DND-41 (cell line): ENCODE measurements at regions not wholly inside any gene's neighbourhood (a gene's known extent, or its start where the extent isn't known, plus 50 kb on each side); places are given as distances from the start of the nearest gene placed in this dataset.

Source experiments
- ATAC-seq: fragments of 200-7000 bp; cut with Tn5 transposase; 3 replicates; pipeline ENCODE4 v1.9.1; 2021; ENCODE audit warnings: low read depth; ENCODE audit not compliant: insufficient read depth
- DNase-seq: peaks from one replicate; pipeline ENCODE4 v3.0.0-alpha.2; 2020
- H2AFZ ChIP-seq: 2 replicates; pipeline ENCODE4 v1.6.0; 2012; ENCODE audit warnings: low read depth, low read length
- H3K27ac ChIP-seq: 2 replicates; pipeline ENCODE4 v1.5.1; 2012; ENCODE audit warnings: low read length, inconsistent platforms
- H3K27me3 ChIP-seq: fragments of 200-600 bp; sonication (generic); 2 replicates; pipeline ENCODE4 v1.6.0; 2012; ENCODE audit warnings: low read length, mild to moderate bottlenecking, inconsistent platforms; ENCODE audit not compliant: insufficient read depth, poor library complexity
- H3K36me3 ChIP-seq: 2 replicates; pipeline ENCODE4 v1.5.1; 2012; ENCODE audit warnings: low read length, inconsistent platforms; ENCODE audit not compliant: insufficient read depth
- H3K4me1 ChIP-seq: 2 replicates; pipeline ENCODE4 v1.5.1; 2012; ENCODE audit warnings: mild to moderate bottlenecking, low read length; ENCODE audit not compliant: insufficient read depth
- H3K4me2 ChIP-seq: 2 replicates; pipeline ENCODE4 v1.6.0; 2012; ENCODE audit warnings: mild to moderate bottlenecking, moderate library complexity, low read length, inconsistent platforms; ENCODE audit not compliant: insufficient read depth
- H3K4me3 ChIP-seq, 2 experiments: fragments of 200-600 bp in 1 of 2; shearing (Covaris generic) in 1 of 2; 2 replicates each; pipeline ENCODE4 v1.5.1; 2012 to 2016; ENCODE audit warnings: inconsistent platforms in 2 of 2, low read length in 2 of 2, mild to moderate bottlenecking in 2 of 2, low read depth in 1 of 2, moderate library complexity in 1 of 2
- H3K79me2 ChIP-seq: 2 replicates; pipeline ENCODE4 v1.6.0; 2012; ENCODE audit warnings: low read length, inconsistent platforms; ENCODE audit not compliant: insufficient read depth
- H3K9ac ChIP-seq: 2 replicates; pipeline ENCODE4 v1.6.0; 2012; ENCODE audit warnings: low read depth, mild to moderate bottlenecking, inconsistent platforms, low read length, moderate library complexity
- H3K9me3 ChIP-seq: 2 replicates; pipeline ENCODE4 v1.5.1; 2012; ENCODE audit warnings: low read length, moderate library complexity, mild to moderate bottlenecking, inconsistent platforms; ENCODE audit not compliant: insufficient read depth, severe bottlenecking
- H4K20me1 ChIP-seq: 2 replicates; pipeline ENCODE4 v1.6.0; 2012; ENCODE audit warnings: low read length; ENCODE audit not compliant: insufficient read depth
- CTCF ChIP-seq: IDR thresholded peaks from 2 replicates; pipeline ENCODE4 v1.5.1; 2012; ENCODE audit warnings: borderline replicate concordance, low read length, moderate library complexity, mild to moderate bottlenecking; ENCODE audit not compliant: poor library complexity, severe bottlenecking; ENCODE audit errors: extremely low read depth
- EZH2 ChIP-seq: IDR thresholded peaks from 3 replicates; pipeline ENCODE4 v1.6.1; 2012; ENCODE audit warnings: borderline replicate concordance, low read depth, mild to moderate bottlenecking, moderate library complexity, low read length, inconsistent platforms; ENCODE audit not compliant: severe bottlenecking

GRCh38 chr2:8290771-8291352 lies 391.0 kb upstream of the ID2 start:
- Histone ChIP-seq H3K4me1 (no peaks in the 10 kb centered on the region), H3K27me3 (no peaks in the 10 kb centered on the region), H3K79me2 (no peaks in the 10 kb centered on the region), H3K9me3 (no peaks in the 10 kb centered on the region), H3K36me3 (no peaks in the 10 kb centered on the region), H3K4me2 (no peak overlapping the region), H4K20me1 (no peaks in the 10 kb centered on the region), H2AFZ (no peak overlapping the region), H3K27ac (no peak overlapping the region), H3K4me3 (no peak overlapping the region), H3K9ac (no peak overlapping the region)
- DNase-seq, result no peak
- no peak for ATAC-seq
- TF ChIP-seq CTCF (no peak), EZH2 (no peak)

- TF ChIP-seq EZH2 (no peak), CTCF (no peak)
- no peak overlapping the region for H3K27ac ChIP-seq
Observed at GRCh38 chr2:8296306-8296705, 385.6 kb upstream of the ID2 start.

DNA sequence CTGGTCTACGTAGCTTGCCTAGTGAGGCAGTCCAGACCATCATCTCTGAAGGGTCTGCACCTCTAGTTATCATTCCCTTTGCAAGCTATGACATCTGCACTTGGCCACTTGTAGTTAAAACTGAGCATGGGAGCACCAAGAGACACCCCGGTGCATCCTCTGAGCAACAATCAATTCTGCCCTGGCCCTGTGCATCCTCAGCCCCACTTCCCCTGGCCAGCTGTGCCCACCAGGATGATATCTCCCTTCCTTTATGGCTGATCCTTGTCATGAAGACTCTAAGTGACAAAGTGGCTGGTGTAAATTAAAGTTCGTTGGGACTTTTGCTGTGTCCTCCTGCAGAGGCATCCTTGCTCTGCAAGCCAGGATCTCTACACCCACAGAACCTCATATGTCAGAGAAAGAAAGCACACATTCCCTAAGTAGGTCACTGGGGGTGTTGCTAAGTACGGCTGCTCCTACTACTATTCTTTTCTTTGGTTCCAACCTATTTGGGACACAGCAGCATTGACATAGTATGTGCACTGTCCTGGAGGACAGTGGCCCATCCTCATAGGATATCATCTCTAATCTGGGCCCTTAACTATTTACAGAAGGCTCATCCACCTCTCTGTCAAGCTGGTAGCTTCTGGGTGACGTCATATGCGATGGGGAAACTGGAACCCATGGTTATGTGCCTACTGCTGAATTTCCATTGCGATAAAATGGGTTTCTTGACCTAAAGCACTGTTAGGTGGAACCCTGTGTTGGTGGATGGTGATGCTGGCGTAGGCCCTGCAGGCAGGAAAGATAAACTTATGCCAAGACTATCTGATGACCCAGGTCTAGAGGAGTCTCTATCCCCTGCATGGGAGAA lies 384.3 kb upstream of the ID2 start:
- H3K36me3 ChIP-seq, result no peaks in the 10 kb centered on the region
- no peak for ATAC-seq
- TF ChIP-seq EZH2 (no peak), CTCF (no peak)

More at GRCh38 chr2:8296306-8296705, 385.6 kb upstream of the ID2 start:
- no peaks in the 10 kb centered on the region for H3K27me3 ChIP-seq
- no peaks in the 10 kb centered on the region for H3K36me3 ChIP-seq
- no peak overlapping the region for H3K9ac ChIP-seq
- peaks cover 14% of the 10 kb centered on the region for H3K4me1 ChIP-seq
- no peak for DNase-seq
- no peak overlapping the region for H2AFZ ChIP-seq
- no peak overlapping the region for H3K4me2 ChIP-seq
- no peaks in the 10 kb centered on the region for H4K20me1 ChIP-seq
- ATAC-seq, result no peak
- H3K9me3 ChIP-seq, result peaks cover 6% of the 10 kb centered on the region
- no peak overlapping the region for H3K4me3 ChIP-seq
- no peaks in the 10 kb centered on the region for H3K79me2 ChIP-seq

More for the DNA sequence above, 384.3 kb upstream of the ID2 start:
- Histone ChIP-seq H2AFZ (no peak overlapping the region), H3K9me3 (peaks cover 11% of the 10 kb centered on the region), H3K9ac (no peak overlapping the region), H3K4me3 (no peak overlapping the region), H4K20me1 (no peaks in the 10 kb centered on the region), H3K27me3 (no peaks in the 10 kb centered on the region), H3K79me2 (no peaks in the 10 kb centered on the region), H3K4me2 (no peak overlapping the region), H3K27ac (no peak overlapping the region), H3K4me1 (peaks cover 27% of the 10 kb centered on the region)
- DNase-seq, result no peak
